DND-41 (cell line): ENCODE measurements at regions not wholly inside any gene's neighbourhood (a gene's known extent, or its start where the extent isn't known, plus 50 kb on each side); places are given as distances from the start of the nearest gene placed in this dataset.

Experiments used
- CTCF ChIP-seq: IDR thresholded peaks from 2 replicates; pipeline ENCODE4 v1.5.1; 2012; ENCODE audit warnings: borderline replicate concordance, low read length, moderate library complexity, mild to moderate bottlenecking; ENCODE audit not compliant: poor library complexity, severe bottlenecking; ENCODE audit errors: extremely low read depth
- EZH2 ChIP-seq: IDR thresholded peaks from 3 replicates; pipeline ENCODE4 v1.6.1; 2012; ENCODE audit warnings: borderline replicate concordance, low read depth, mild to moderate bottlenecking, moderate library complexity, low read length, inconsistent platforms; ENCODE audit not compliant: severe bottlenecking

GRCh38 chr15:26160343-26160742 is 297.2 kb upstream of the ATP10A start:
- no peak for TF ChIP-seq CTCF
- no peak for TF ChIP-seq EZH2
